NCI-H1048 (cell line): ENCODE measurements at regions not wholly inside any gene's neighbourhood (a gene's known extent, or its start where the extent isn't known, plus 50 kb on each side); places are given as distances from the start of the nearest gene placed in this dataset.
A peak's percentile ranks its signal among the peaks of the same experiment; 100 is the strongest.
"Not testable (repeated sequence)": the region's sequence is repeated elsewhere in the genome, so short reads cannot be mapped to it uniquely, and the experiment has no call there.

ENCODE experiments used
- DNase-seq: peaks from one replicate; lab custom pipeline; 2025; lab: John Stamatoyannopoulos, UW

DNA sequence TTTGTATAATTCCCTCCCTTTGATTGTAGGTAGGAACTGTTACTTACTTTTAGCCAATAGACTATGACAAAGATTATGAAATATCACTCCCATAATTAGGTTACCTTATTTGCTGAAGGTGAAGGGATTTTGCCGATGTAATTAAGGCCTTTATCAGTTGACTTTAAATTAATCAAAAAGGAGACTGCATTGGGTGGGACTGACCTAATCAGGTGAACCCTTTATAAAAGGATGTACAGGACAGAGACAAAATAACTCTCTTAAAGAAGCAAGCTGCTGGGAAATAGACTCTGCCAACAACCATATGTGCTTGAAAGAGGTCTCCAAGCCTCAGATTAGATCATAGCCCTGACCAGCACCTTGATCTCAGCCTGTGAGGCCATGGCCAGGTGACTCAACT lies 167.6 kb downstream of the SOX3 start:
- no peak for DNase-seq

DNA sequence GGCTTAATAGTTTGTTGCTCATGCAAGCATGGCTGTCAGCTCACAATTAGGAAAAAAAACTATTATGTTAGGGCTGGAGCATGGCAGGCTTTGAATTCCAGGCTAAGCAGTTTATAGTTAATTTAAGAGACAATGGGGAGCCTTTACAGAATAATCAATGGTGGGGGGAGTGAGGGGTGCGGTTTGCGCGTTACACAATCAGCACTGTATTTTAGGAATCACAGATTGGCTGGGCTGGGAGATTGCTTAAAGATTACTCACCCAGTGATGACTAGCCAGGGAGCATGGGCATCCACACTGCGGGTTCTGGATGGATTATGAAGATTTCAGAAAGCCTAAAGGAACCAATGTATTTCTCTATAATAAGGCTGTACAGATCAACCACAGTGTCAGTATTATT lies 186.6 kb downstream of the SOX3 start:
- no peak for DNase-seq

DNA sequence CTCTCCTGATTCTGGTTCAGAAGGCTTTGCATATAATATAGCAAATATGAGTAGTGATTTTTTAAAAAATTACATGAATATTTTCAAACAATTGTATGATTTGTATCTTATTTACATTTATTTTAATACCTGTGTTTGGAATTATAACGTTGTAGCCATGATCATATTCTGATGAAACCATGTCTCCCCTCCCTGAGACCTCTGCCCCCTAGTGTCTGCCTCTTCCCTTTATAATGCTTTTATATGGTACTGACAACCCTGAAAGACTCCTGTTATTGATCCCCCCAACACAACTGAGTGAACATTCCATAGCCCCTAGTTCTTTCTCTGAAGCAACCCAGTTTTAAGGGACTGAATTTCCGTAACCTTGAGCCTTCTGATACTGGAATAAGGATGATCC lies 187.4 kb downstream of the SOX3 start:
- DNase-seq: no peak

DNA sequence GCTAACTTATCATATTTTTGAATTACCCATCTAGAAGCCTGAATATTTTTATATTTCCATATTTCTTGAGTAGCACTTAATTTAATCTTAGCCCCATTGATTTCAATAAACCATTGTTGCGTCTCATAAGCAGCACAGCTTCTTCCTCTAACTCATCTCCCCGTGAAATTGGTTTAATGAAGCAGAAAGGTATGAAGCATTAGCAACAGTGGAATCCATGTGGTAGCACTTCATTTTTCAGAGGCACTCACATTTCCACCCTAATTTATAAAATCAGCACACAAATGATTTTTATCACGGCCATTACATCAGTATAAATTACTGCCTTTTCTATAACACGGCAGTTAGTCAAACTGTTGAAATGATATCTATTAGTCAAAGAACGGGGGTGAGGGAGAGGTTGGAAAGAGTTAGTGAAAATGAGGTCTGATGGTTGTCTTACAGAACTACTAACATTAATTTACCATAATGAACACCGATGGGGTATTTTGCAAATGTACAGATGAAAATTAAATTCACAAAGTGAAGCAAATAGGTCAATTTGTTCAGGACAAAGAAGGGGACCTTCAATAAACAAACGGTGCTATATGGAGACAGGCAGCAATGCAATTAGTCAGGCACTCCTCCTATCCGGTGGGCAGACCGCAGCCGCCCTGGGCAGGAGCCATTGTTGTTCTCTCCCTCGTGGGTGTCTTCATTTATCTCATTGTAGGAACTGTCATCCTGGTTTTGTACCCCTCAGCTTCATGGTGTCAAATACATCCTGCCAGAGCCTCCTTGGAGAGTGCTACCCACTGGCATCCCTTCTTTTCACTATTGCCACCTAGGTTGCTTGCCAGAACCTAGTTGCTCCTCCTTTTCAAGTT lies 205.7 kb downstream of the SOX3 start:
- DNase-seq: peak; percentile 2

DNA sequence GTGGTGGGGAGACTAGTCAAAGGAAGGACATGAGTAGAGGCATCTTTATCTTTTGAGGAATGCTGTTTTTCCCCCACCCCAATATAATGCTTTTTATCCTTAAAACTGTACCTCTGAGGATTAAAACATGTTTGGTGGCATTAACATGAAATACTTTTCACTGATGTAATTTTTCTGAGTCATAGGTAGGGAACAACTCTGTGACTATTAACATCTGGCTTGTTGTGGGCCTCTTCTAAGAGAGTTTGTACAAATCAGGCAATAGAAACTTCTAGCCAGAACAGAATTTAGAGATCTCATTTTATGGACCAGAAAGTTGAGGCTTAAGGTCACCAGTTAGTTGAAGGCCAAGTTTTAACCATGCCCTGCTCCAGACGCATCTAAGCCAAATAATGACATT lies 207.6 kb downstream of the SOX3 start:
- no peak for DNase-seq

DNA sequence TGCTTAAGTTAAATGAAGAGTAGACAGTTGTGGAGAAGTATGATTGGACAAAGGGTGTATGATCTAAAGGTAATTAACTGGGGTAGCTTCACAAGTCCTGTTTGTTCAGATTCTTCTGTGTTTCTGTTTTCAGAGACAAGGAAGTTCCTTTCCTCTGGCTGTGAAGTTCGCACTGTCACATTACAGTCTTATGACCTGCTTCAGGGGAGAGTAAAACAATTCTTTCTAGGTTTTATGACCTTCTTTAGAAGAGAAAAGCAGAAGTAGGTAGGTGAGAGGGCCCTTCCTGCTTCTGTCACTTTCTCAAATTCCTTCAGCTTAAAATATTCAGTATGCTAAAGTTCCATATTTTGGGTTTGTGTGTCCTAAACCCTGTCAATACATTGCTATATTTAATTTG lies 211.9 kb downstream of the SOX3 start:
- DNase-seq: no peak

DNA sequence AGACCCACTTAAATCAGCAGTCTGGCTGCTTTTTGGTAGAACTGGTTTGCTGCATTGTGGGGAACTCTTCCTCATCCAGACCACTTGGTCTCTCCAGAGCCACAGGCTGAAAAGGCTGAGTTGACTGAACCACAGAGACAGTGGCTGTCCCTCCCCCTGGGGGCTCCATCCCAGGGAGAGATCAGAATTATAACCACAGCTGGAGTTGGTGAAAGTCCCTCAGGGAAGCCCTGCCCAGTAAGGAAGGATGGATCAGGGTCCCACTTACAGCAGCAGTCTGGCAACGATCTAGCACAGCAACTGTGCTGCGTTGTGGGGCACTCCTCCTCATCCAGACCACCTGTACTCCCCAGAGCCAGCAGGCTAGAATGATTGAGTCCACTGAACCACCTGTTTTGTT lies 212.7 kb downstream of the SOX3 start:
- no peak for DNase-seq

DNA sequence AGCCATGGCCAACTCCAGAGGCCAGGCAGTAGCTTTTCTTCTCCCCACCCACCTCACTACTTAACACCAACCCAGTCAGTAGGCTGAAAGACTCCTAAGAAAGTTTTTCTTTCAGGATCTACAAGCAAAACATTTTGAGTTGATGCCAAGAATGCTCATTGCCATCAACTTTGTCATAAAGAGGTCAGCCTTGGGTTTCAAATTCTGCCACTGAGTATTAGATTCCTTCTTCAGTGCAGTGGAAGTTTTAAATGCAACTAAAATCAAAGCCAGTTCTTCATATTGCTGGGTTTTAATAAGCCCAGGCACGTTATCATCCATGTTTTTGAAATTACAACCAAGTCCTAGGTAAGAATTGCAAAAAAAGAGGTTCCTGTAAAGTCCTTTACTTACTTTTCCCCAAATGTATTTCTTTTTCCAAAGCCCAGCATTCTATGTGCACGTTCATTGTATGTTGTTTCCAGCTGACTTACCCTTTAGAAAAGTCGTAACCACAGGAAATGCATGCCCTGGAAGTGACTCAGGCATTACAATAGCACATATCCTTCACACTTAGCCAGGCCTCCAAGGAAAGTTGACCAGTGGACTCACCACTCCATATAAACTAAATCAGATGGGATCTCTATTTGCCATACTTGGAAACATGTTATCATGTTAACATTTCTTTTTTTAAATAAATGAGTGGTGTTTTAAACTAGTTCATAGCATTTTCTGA lies 229.9 kb downstream of the SOX3 start:
- DNase-seq: no peak

DNA sequence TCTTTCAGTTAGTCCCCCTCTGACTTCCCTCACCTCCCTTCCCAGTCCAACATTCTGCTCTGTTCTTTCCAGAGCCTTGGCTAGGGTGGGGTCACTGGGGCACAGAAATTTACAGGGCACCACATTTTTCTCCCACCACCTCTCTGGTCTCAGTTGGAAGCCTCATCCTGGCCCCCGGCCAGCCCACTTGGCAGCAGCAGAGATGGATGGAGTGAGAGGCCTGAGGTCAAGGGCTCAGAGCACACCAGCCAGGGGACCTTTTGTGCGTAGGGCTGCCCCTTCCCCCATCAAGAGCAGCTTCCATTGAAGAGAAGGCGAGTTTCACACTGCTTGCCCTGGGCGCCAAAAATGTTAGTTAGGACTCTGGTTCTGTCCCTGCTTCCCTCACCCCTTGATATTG lies 230.9 kb downstream of the SOX3 start:
- no peak for DNase-seq

DNA sequence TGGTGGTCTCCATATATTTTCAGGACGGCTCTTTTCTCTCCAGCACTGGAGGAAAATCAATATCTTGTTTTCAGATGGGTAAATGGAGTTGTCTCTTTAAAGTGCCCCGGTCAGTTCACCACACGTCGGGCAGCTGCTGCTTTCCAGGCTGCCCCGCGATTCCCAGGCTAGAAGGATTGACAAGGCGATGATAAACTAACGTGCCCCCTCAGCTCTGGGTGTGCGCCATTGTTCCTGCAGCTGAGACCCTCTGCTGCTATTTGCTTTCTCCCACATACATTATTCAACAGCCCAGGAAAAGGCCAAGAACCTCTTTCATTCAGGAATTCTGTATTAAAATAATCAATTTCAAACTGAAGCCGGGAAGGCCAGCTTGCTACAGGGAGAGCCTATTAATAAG lies 254.5 kb downstream of the SOX3 start:
- no peak for DNase-seq

DNA sequence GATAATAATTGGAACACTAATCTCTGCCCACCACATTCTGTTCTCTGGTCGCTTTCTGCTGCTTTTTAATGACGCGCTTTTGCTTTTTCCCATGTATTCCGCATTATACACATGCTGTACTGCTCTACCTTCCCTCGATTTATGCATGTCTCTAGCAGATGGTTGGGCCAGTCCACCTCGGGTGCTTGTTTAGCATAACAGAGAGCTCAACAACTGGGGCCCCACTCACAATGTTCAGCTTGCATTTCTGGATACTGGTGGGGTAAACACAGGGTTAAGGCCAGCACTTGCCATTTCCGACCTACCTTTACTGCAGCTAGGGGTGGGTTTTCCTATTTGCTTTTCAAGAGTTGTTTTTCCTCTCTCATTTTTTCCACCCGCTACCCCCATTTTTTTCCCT lies 255.8 kb downstream of the SOX3 start:
- no peak for DNase-seq

DNA sequence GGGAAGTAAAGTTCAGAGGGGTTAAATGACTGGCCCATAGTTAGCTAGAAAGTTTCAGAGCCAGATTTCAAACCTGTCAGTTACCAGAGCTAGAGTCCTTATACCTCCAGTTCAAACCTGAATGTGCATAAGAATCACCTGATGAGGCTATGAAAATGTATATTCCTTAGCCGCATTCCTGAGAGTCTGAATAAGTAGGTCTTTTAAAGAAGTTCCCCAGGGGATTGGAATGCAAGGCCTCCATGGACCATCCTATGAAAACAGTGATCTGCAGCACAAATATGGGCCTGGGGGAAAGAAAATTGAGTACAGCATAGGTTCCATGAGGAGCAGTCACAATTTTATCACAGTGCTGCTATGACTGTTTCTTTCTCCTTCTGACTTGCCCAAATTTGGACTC lies 263.9 kb upstream of the CXorf66 start:
- DNase-seq: no peak

DNA sequence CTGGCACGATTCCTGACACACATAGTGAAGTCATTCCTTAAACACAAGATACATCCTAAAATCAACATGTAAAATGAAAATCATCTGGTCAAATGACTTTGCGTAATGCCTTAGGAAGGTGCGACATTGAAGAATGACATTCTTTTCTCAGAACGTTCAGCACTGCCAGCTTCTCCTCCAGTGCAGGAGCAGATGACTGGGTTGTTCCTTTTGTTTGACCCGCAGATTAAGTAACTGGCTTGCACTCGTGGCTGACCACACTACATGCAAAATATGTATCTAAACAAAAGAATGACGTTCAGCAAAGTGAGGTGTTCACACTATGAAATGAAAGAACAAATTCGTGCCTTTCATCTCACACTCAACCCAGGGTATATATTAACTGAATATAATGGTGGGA lies 260.7 kb upstream of the CXorf66 start:
- DNase-seq: not testable (repeated sequence)

DNA sequence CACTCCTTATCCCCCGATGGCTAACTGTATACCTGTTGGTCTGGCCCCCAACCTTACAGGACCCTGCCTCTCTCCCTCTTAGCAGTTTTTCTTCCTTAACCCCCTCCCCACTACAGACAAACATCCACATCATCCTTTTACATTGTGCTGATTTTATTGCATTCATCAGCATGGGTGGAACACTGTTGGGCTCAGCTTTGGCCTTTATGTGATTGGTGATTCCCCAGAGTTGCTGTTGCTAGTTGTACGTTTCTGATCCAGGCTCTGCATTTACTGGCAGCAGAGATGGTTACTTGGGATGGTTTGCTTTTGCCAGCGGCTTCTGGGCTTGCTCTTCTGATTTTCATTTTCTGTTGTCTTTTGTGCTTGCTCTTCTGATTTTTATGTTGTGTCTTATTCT lies 250.6 kb upstream of the CXorf66 start:
- DNase-seq: not testable (repeated sequence)

DNA sequence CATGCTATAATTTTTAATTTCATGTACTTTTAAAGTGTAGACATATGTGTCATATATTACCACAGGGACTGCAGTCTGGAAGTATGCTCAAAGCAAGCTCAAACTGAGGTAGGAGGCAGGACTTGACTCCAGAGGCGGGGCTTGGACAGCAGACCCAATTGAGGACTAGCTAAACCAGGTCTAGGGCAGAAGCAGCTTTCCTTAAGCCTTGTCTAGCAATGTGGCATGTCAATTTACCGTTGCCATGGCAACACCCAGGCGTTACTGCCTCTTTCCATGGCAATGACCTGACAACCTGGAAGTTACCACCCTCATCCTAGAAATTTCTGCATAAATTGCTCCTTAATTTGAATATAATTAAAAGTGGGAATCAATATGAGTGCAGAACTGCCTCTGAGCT lies 249.2 kb upstream of the CXorf66 start:
- not testable (repeated sequence) for DNase-seq

DNA sequence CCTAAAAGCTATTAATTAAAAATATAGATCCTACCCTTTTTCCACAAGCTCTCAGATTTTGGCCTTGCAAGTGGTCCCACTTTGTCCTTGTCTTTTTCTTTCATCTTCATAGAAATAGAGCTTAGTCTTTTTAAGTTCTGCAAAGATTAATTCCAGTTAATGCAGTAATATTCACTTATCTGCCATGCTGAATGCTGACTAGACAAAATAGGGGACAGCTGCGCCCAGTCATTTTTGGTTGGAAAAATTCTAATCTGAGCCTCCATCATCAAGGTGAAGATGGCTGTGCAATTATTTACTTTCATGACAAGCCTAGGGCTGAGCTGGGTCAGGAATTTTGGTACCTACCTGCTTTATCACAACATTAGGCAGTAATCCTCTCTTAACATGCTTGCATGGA lies 241.3 kb upstream of the CXorf66 start:
- no peak for DNase-seq

DNA sequence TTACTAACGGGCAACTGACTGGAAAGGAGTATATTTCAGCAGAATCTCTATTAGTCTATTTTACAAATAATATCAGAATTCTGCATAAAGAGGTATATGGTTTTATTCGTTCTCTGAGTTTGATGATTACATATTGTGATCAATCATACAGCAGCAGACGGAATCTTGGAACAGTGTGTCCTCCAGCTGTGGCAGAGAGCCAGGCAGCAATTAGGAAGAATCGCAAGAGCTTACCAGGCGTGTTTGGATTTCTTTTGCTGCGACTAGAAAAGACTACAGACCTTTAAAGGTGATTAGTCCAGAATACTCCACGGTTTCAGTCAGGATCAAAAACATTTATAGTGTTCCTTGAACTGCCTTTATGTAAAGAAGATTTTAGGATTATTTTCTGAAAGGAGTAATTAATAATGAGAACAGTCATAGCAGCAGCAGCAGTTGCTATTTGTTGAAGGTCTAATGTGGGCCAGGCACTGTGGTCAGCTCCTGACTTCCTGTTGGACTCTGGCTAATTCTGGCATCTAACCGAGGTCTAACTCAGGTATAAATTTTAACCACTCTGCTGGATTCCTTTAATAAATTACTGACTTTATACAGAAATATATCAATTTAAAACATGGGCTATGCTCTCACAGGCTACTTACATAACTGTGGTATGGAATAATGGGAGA lies 225.3 kb upstream of the CXorf66 start:
- DNase-seq: no peak

DNA sequence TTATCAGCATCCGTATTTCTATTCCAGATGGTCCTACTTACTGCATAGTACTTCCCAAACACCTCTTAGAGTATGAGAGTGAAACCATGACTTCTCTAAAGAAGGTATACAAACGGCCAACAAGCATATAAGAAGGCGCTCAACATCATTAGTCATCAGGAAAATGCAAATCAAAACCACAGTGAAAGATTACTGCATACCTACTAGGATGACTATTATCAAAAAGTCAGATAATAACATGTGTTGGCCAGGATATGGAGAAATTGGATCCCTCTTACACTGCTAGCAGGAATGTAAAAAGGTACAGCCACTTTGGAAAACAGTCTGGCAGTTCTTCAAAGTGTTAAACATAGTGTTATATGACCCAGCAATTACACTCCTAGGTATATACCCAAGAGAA lies 215.3 kb upstream of the CXorf66 start:
- DNase-seq: no peak

DNA sequence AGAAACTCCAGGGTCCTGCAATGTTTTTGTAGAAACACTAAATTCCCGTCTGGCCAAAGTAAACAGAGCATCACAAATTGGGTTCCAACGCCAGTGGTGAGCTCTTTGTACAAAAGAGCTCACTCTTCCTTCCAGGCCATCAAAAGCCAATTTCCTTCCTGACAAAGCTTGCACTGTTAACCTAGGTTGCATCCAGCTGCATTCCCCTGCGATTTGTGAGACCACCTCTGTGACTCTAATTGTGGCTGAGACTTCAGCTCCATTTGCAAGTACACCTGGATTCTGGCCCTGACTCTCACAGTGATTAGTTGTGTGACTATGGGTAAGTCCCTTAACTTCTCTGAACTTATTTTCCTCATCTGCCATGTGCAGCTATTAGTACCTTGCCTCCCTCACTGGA lies 212.5 kb upstream of the CXorf66 start:
- no peak for DNase-seq

DNA sequence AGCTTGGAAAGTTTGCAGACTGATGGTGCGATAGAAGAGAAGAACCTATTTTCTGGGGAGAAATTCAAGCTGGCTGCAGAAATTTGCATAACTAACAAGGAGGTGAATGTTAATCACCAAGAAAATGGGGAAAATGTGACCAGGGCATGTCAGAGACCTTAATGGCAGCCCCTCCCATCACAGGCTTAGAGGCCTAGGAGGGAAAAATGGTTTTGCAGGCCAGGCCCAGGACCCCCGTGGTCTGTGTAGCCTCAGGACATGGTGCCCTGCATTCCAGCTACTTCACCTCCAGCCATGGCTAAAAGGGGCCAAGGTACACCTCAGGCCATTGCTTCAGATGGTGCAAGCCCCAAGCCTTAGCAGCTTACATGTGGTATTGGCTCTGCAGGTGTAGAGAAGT lies 207.1 kb upstream of the CXorf66 start:
- no peak for DNase-seq

DNA sequence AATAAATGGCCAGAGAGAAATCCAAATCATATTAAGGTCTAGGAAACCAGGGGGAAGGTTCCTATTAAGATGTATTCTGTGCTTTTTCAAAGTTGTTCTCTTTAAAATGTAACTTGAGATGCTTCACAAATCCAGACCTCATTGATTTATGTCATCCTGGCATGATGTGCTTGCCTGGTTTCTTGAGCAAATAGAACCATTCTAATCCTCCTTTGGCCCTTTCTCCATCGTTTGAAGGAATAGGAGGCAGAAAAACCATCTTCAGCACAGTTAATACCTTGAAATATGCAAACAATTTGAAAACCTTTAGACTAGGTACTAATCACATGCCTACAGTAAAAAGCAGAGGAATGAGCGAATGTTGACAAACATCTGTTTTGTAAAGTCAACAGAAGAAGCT lies 202.2 kb upstream of the CXorf66 start:
- DNase-seq: no peak

DNA sequence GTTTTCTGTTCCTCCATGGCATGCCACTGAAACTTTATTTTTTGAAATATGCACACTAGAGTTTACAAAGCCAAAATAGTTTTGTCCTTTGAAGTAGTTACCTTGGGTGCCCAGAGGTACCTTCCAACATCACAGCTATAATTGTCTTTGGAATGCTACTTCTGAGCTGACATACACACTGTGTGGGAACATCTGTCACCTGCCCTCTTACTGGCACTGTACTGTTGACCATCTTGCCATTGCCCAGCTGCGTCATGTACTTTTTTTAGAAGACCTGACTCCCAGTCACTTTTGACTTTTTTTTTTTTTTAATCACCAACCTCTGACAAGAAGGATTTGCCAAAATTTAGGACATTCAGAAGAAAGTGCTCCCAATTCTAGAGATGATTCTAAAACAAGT lies 200.5 kb upstream of the CXorf66 start:
- no peak for DNase-seq

DNA sequence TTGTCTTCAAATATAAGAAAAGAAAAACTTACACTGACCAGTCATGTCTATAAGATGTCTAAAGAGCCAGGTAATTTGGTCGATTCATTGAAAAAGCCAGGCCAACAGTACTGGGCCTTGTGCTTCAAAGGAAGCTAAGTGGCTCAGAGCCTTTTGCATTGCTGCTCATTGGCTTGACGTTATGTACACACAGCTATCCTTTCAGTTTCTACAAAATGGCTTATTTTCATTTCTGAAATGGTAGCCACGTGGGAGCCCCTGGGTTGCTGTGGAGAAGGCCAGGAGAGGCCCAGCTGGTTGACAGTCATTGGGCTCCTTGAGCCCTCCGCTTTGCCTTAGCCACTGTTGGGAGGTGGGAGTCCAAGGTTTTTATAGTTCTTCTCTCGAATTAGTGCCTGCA lies 199.1 kb upstream of the CXorf66 start:
- no peak for DNase-seq
